ENCODE measurements at regions not wholly inside any gene's neighbourhood (a gene's known extent, or its start where the extent isn't known, plus 50 kb on each side); places are given as distances from the start of the nearest gene placed in this dataset.

- DNase-seq (ENCODE audit: low read depth): no peak
Observed at GRCh38 chr1:208298593-208299269, 54.5 kb upstream of the PLXNA2 start.

- DNase-seq (ENCODE audit: low read depth): no peak
Observed at GRCh38 chr1:208300084-208300770, 56.0 kb upstream of the PLXNA2 start.

GRCh38 chr1:208302699-208303238, 58.6 kb upstream of the PLXNA2 start:
- DNase-seq (ENCODE audit: low read depth): no peak

- no peak for DNase-seq (ENCODE audit: low read depth)
Observed at GRCh38 chr1:208303743-208304712, 59.8 kb upstream of the PLXNA2 start.

- DNase-seq (ENCODE audit: low read depth): no peak
Observed at GRCh38 chr1:208308221-208308620, 64.0 kb upstream of the PLXNA2 start.

GRCh38 chr1:208309771-208310170, 65.6 kb upstream of the PLXNA2 start:
- no peak for DNase-seq (ENCODE audit: low read depth)

GRCh38 chr1:208312706-208313105, 68.5 kb upstream of the PLXNA2 start:
- no peak for DNase-seq (ENCODE audit: low read depth)

GRCh38 chr1:208314431-208314830, 70.2 kb upstream of the PLXNA2 start:
- DNase-seq (ENCODE audit: low read depth): no peak

GRCh38 chr1:208318150-208318734, 74.1 kb upstream of the PLXNA2 start:
- no peak for DNase-seq (ENCODE audit: low read depth)

- no peak for DNase-seq (ENCODE audit: low read depth)
Observed at GRCh38 chr1:208324005-208324404, 79.8 kb upstream of the PLXNA2 start.

- DNase-seq (ENCODE audit: low read depth): no peak
Observed at GRCh38 chr1:208326033-208326432, 81.8 kb upstream of the PLXNA2 start.

GRCh38 chr1:208329300-208329699, 85.1 kb upstream of the PLXNA2 start:
- peak; percentile 79 for DNase-seq (ENCODE audit: low read depth)

- no peak for DNase-seq (ENCODE audit: low read depth)
Observed at GRCh38 chr1:208332036-208332773, 88.0 kb upstream of the PLXNA2 start.

GRCh38 chr1:208332774-208333126, 88.6 kb upstream of the PLXNA2 start:
- DNase-seq (ENCODE audit: low read depth): no peak

- DNase-seq (ENCODE audit: low read depth): peak; percentile 76
Observed at GRCh38 chr1:208333676-208334075, 89.5 kb upstream of the PLXNA2 start.

- no peak for DNase-seq (ENCODE audit: low read depth)
Observed at GRCh38 chr1:208335371-208336136, 91.4 kb upstream of the PLXNA2 start.

GRCh38 chr1:208336137-208336518, 91.9 kb upstream of the PLXNA2 start:
- no peak for DNase-seq (ENCODE audit: low read depth)

GRCh38 chr1:208339911-208340310, 95.7 kb upstream of the PLXNA2 start:
- no peak for DNase-seq (ENCODE audit: low read depth)

GRCh38 chr1:208343226-208343625, 99.0 kb upstream of the PLXNA2 start:
- no peak for DNase-seq (ENCODE audit: low read depth)

- no peak for DNase-seq (ENCODE audit: low read depth)
Observed at GRCh38 chr1:208344202-208344857, 100.1 kb upstream of the PLXNA2 start.

All from RPMI7951 (cell line).